MM.1S (cell line): ENCODE measurements at regions not wholly inside any gene's neighbourhood (a gene's known extent, or its start where the extent isn't known, plus 50 kb on each side); places are given as distances from the start of the nearest gene placed in this dataset.

ENCODE experiments used
- DNase-seq: peaks from one replicate; pipeline ENCODE4 v3.0.0-alpha.2; 2015
- H2AFZ ChIP-seq: fragments of 300-600 bp; sonication (generic); 2 replicates; pipeline ENCODE4 v1.6.0; 2016; ENCODE audit warnings: antibody characterized with exemption, low read length
- H3F3A ChIP-seq: fragments of 300-600 bp; sonication (generic); 2 replicates; pipeline ENCODE4 v1.6.1; 2016; ENCODE audit warnings: mild to moderate bottlenecking, antibody characterized with exemption, low read length, moderate library complexity, mixed read lengths; ENCODE audit not compliant: insufficient read depth
- H3K27ac ChIP-seq: fragments of 300-600 bp; sonication (generic); 2 replicates; pipeline ENCODE4 v1.5.1; 2016; ENCODE audit warnings: mild to moderate bottlenecking, low read length
- H3K27me3 ChIP-seq: fragments of 300-600 bp; sonication (generic); replicated peaks from 2 replicates; pipeline ENCODE4 v1.6.0; 2016; ENCODE audit warnings: low read length; ENCODE audit not compliant: insufficient read depth
- H3K36me3 ChIP-seq: fragments of 300-600 bp; sonication (generic); replicated peaks from 2 replicates; pipeline ENCODE4 v1.6.1; 2016; ENCODE audit warnings: mild to moderate bottlenecking, low read length, mixed read lengths; ENCODE audit not compliant: insufficient read depth
- H3K4me1 ChIP-seq: fragments of 300-600 bp; sonication (generic); 2 replicates; pipeline ENCODE4 v1.6.1; 2016; ENCODE audit warnings: low read length, mixed read lengths
- H3K4me2 ChIP-seq: fragments of 300-600 bp; sonication (generic); 2 replicates; pipeline ENCODE4 v1.6.0; 2016; ENCODE audit warnings: low read depth, low read length
- H3K4me3 ChIP-seq: fragments of 300-600 bp; sonication (generic); 2 replicates; pipeline ENCODE4 v1.5.1; 2016; ENCODE audit warnings: low read length, mixed read lengths
- H3K79me2 ChIP-seq: fragments of 300-600 bp; sonication (generic); 2 replicates; pipeline ENCODE4 v1.6.1; 2016; ENCODE audit warnings: mixed run types, low read length, mixed read lengths
- H3K9ac ChIP-seq: fragments of 300-600 bp; sonication (generic); 2 replicates; pipeline ENCODE4 v1.6.1; 2016; ENCODE audit warnings: low read length, mixed read lengths
- H3K9me2 ChIP-seq: fragments of 300-600 bp; sonication (generic); replicated peaks from 2 replicates; pipeline ENCODE4 v1.6.1; 2016; ENCODE audit warnings: mild to moderate bottlenecking, low read length, mixed read lengths; ENCODE audit not compliant: insufficient read depth
- H3K9me3 ChIP-seq: fragments of 300-600 bp; sonication (generic); replicated peaks from 2 replicates; pipeline ENCODE4 v1.6.1; 2016; ENCODE audit warnings: mild to moderate bottlenecking, low read length, mixed read lengths; ENCODE audit not compliant: insufficient read depth
- H4K20me1 ChIP-seq: fragments of 300-600 bp; sonication (generic); 2 replicates; pipeline ENCODE4 v1.6.1; 2016; ENCODE audit warnings: mild to moderate bottlenecking, low read length, moderate library complexity, mixed read lengths; ENCODE audit not compliant: insufficient read depth
- CTCF ChIP-seq: fragments of 300-600 bp; sonication (generic); IDR thresholded peaks from 2 replicates; pipeline ENCODE4 v1.5.1; 2016; ENCODE audit warnings: antibody characterized with exemption, low read length, mixed read lengths
- EZH2 ChIP-seq: fragments of 300-600 bp; sonication (generic); optimal IDR thresholded peaks from 2 replicates; pipeline ENCODE3; 2017; ENCODE audit warnings: low read depth, mild to moderate bottlenecking, antibody characterized with exemption, low read length, mixed read lengths
- EZH2phosphoT487 ChIP-seq: fragments of 300-600 bp; sonication (generic); IDR thresholded peaks from 2 replicates; pipeline ENCODE4 v1.6.1; 2018; ENCODE audit warnings: antibody characterized with exemption, low read length

- no peaks in the 10 kb centered on the region for H3K9me3 ChIP-seq
- H3K27me3 ChIP-seq: no peaks in the 10 kb centered on the region
- no peaks in the 10 kb centered on the region for H3F3A ChIP-seq
- no peaks in the 10 kb centered on the region for H3K79me2 ChIP-seq
- H3K9ac ChIP-seq: no peak overlapping the region
- H3K4me2 ChIP-seq: no peak overlapping the region
- H4K20me1 ChIP-seq: no peaks in the 10 kb centered on the region
- H3K36me3 ChIP-seq: no peaks in the 10 kb centered on the region
- no peaks in the 10 kb centered on the region for H3K4me1 ChIP-seq
- TF ChIP-seq EZH2phosphoT487 (no peak), CTCF (no peak), EZH2 (no peak)
- no peak overlapping the region for H3K4me3 ChIP-seq
- no peak overlapping the region for H3K27ac ChIP-seq
- no peak for DNase-seq
- no peak overlapping the region for H2AFZ ChIP-seq
- H3K9me2 ChIP-seq: no peaks in the 10 kb centered on the region
Observed at GRCh38 chr12:24421759-24422158, 472.3 kb upstream of the SOX5 start.

GRCh38 chr12:24418157-24418556 is 468.7 kb upstream of the SOX5 start:
- Histone ChIP-seq H3K9me3 (no peaks in the 10 kb centered on the region), H3K4me1 (no peaks in the 10 kb centered on the region), H4K20me1 (no peaks in the 10 kb centered on the region), H3K27ac (no peak overlapping the region), H3K27me3 (no peaks in the 10 kb centered on the region), H3K4me3 (no peak overlapping the region), H3K36me3 (no peaks in the 10 kb centered on the region), H3K79me2 (no peaks in the 10 kb centered on the region), H3F3A (no peaks in the 10 kb centered on the region), H3K9me2 (no peaks in the 10 kb centered on the region), H2AFZ (no peak overlapping the region), H3K9ac (no peak overlapping the region), H3K4me2 (no peak overlapping the region)
- TF ChIP-seq EZH2: no peak
- no peak for TF ChIP-seq EZH2phosphoT487
- TF ChIP-seq CTCF: no peak
- DNase-seq: no peak

GRCh38 chr12:24416423-24417109 is 467.1 kb upstream of the SOX5 start:
- H3K4me3 ChIP-seq: no peak overlapping the region
- H3K9ac ChIP-seq: no peak overlapping the region
- no peaks in the 10 kb centered on the region for H3K79me2 ChIP-seq
- no peaks in the 10 kb centered on the region for H3K9me2 ChIP-seq
- no peak overlapping the region for H2AFZ ChIP-seq
- H4K20me1 ChIP-seq: no peaks in the 10 kb centered on the region
- no peaks in the 10 kb centered on the region for H3K27me3 ChIP-seq
- DNase-seq: no peak
- H3K4me1 ChIP-seq: no peaks in the 10 kb centered on the region
- H3F3A ChIP-seq: no peaks in the 10 kb centered on the region
- TF ChIP-seq EZH2phosphoT487 (no peak), CTCF (no peak), EZH2 (no peak)
- no peaks in the 10 kb centered on the region for H3K9me3 ChIP-seq
- H3K36me3 ChIP-seq: no peaks in the 10 kb centered on the region
- no peak overlapping the region for H3K27ac ChIP-seq
- H3K4me2 ChIP-seq: no peak overlapping the region
